ENCODE measurements at regions not wholly inside any gene's neighbourhood (a gene's known extent, or its start where the extent isn't known, plus 50 kb on each side); places are given as distances from the start of the nearest gene placed in this dataset.

- Histone ChIP-seq H3K27ac (ENCODE audit: low read depth, low read length) (no peak overlapping the region), H3K9ac (ENCODE audit: low read depth, low read length) (no peak overlapping the region), H3K36me3 (ENCODE audit: control insufficient read depth, insufficient read depth, low read length) (no peaks in the 10 kb centered on the region), H3K4me1 (ENCODE audit: control insufficient read depth, insufficient read depth, low read length) (no peaks in the 10 kb centered on the region), H3K9me3 (ENCODE audit: control insufficient read depth, insufficient read depth, low read length) (no peaks in the 10 kb centered on the region), H3K27me3 (ENCODE audit: control insufficient read depth, insufficient read depth, low read length) (no peaks in the 10 kb centered on the region), H3K4me3 (ENCODE audit: low read depth, low read length) (no peak overlapping the region)
These were observed 283.2 kb downstream of the KCNS3 start for GRCh38 chr2:18161681-18162080.

- Histone ChIP-seq H3K36me3 (ENCODE audit: control insufficient read depth, insufficient read depth, low read length) (no peaks in the 10 kb centered on the region), H3K4me3 (ENCODE audit: low read depth, low read length) (no peak overlapping the region), H3K9ac (ENCODE audit: low read depth, low read length) (no peak overlapping the region)
These were observed 281.4 kb downstream of the KCNS3 start for GRCh38 chr2:18159896-18160295.

DNA sequence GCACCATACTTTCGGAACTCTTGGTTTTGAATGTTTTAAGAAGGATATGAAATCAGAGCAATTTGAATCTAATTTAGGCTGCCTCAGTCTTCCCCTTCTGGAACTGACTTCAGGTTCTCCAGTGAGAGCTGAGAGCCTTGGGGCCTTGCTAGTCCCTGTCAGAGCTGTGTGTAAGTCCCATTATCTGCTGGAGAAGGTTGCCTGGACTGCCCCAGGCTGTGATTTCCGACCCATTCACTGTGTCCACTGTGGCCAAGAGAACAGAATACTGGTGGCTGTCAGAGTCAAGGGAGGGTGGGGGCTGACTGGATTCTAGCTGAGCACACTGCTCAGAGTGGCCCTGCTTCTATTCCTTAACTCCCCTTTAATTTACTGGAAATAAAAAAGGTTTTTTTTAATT, 278.0 kb downstream of the KCNS3 start:
- no peak overlapping the region for H3K27ac ChIP-seq (ENCODE audit: low read depth, low read length)
- no peak overlapping the region for H3K9ac ChIP-seq (ENCODE audit: low read depth, low read length)
- no peaks in the 10 kb centered on the region for H3K9me3 ChIP-seq (ENCODE audit: control insufficient read depth, insufficient read depth, low read length)
- H3K4me3 ChIP-seq (ENCODE audit: low read depth, low read length), result no peak overlapping the region
- no peaks in the 10 kb centered on the region for H3K4me1 ChIP-seq (ENCODE audit: control insufficient read depth, insufficient read depth, low read length)
- no peaks in the 10 kb centered on the region for H3K36me3 ChIP-seq (ENCODE audit: control insufficient read depth, insufficient read depth, low read length)
- H3K27me3 ChIP-seq (ENCODE audit: control insufficient read depth, insufficient read depth, low read length), result no peaks in the 10 kb centered on the region

More at GRCh38 chr2:18159896-18160295, 281.4 kb downstream of the KCNS3 start:
- H3K9me3 ChIP-seq (ENCODE audit: control insufficient read depth, insufficient read depth, low read length), result no peaks in the 10 kb centered on the region
- H3K27ac ChIP-seq (ENCODE audit: low read depth, low read length), result no peak overlapping the region
- no peaks in the 10 kb centered on the region for H3K27me3 ChIP-seq (ENCODE audit: control insufficient read depth, insufficient read depth, low read length)
- H3K4me1 ChIP-seq (ENCODE audit: control insufficient read depth, insufficient read depth, low read length), result no peaks in the 10 kb centered on the region

- H3K9me3 ChIP-seq (ENCODE audit: control insufficient read depth, insufficient read depth, low read length), result no peaks in the 10 kb centered on the region
- no peaks in the 10 kb centered on the region for H3K27me3 ChIP-seq (ENCODE audit: control insufficient read depth, insufficient read depth, low read length)
- no peak overlapping the region for H3K4me3 ChIP-seq (ENCODE audit: low read depth, low read length)
- no peaks in the 10 kb centered on the region for H3K36me3 ChIP-seq (ENCODE audit: control insufficient read depth, insufficient read depth, low read length)
- H3K9ac ChIP-seq (ENCODE audit: low read depth, low read length), result no peak overlapping the region
- no peaks in the 10 kb centered on the region for H3K4me1 ChIP-seq (ENCODE audit: control insufficient read depth, insufficient read depth, low read length)
- no peak overlapping the region for H3K27ac ChIP-seq (ENCODE audit: low read depth, low read length)
These were observed 277.5 kb downstream of the KCNS3 start for GRCh38 chr2:18156002-18156401.

- Histone ChIP-seq H3K27me3 (ENCODE audit: control insufficient read depth, insufficient read depth, low read length) (no peaks in the 10 kb centered on the region), H3K36me3 (ENCODE audit: control insufficient read depth, insufficient read depth, low read length) (no peaks in the 10 kb centered on the region), H3K9ac (ENCODE audit: low read depth, low read length) (no peak overlapping the region), H3K4me1 (ENCODE audit: control insufficient read depth, insufficient read depth, low read length) (no peaks in the 10 kb centered on the region), H3K27ac (ENCODE audit: low read depth, low read length) (no peak overlapping the region), H3K9me3 (ENCODE audit: control insufficient read depth, insufficient read depth, low read length) (no peaks in the 10 kb centered on the region), H3K4me3 (ENCODE audit: low read depth, low read length) (no peak overlapping the region)
These were observed 276.3 kb downstream of the KCNS3 start for GRCh38 chr2:18154812-18155211.

GRCh38 chr2:18154259-18154658, 275.8 kb downstream of the KCNS3 start:
- Histone ChIP-seq H3K4me1 (ENCODE audit: control insufficient read depth, insufficient read depth, low read length) (no peaks in the 10 kb centered on the region), H3K36me3 (ENCODE audit: control insufficient read depth, insufficient read depth, low read length) (no peaks in the 10 kb centered on the region), H3K4me3 (ENCODE audit: low read depth, low read length) (no peak overlapping the region), H3K27ac (ENCODE audit: low read depth, low read length) (no peak overlapping the region), H3K9me3 (ENCODE audit: control insufficient read depth, insufficient read depth, low read length) (no peaks in the 10 kb centered on the region), H3K27me3 (ENCODE audit: control insufficient read depth, insufficient read depth, low read length) (no peaks in the 10 kb centered on the region), H3K9ac (ENCODE audit: low read depth, low read length) (no peak overlapping the region)

DNA sequence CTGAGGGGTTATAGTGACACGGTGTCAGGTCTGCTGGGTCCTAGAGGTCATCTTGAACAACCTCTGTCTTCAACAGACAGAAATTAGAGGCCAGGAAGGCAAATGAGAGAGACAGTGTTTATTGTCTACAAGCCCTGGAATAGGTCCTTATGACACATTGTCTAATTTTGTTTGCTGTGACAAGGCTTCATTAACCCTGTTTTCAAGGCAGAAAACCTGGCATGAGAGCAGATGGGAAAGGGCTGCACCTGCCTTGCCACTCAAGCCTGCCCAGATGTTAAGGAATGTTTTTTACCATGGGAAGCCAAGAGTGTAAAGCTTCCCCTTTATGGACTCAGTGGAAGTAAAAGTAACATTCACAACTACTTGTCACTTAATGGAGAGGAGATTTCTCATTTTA, 275.3 kb downstream of the KCNS3 start:
- Histone ChIP-seq H3K36me3 (ENCODE audit: control insufficient read depth, insufficient read depth, low read length) (no peaks in the 10 kb centered on the region), H3K4me1 (ENCODE audit: control insufficient read depth, insufficient read depth, low read length) (no peaks in the 10 kb centered on the region), H3K9ac (ENCODE audit: low read depth, low read length) (no peak overlapping the region), H3K27ac (ENCODE audit: low read depth, low read length) (no peak overlapping the region), H3K27me3 (ENCODE audit: control insufficient read depth, insufficient read depth, low read length) (no peaks in the 10 kb centered on the region), H3K9me3 (ENCODE audit: control insufficient read depth, insufficient read depth, low read length) (no peaks in the 10 kb centered on the region), H3K4me3 (ENCODE audit: low read depth, low read length) (no peak overlapping the region)

GRCh38 chr2:18151237-18151636, 272.8 kb downstream of the KCNS3 start:
- no peak overlapping the region for H3K4me3 ChIP-seq (ENCODE audit: low read depth, low read length)
- no peaks in the 10 kb centered on the region for H3K4me1 ChIP-seq (ENCODE audit: control insufficient read depth, insufficient read depth, low read length)
- no peak overlapping the region for H3K27ac ChIP-seq (ENCODE audit: low read depth, low read length)
- no peaks in the 10 kb centered on the region for H3K9me3 ChIP-seq (ENCODE audit: control insufficient read depth, insufficient read depth, low read length)
- H3K27me3 ChIP-seq (ENCODE audit: control insufficient read depth, insufficient read depth, low read length), result no peaks in the 10 kb centered on the region
- H3K9ac ChIP-seq (ENCODE audit: low read depth, low read length), result no peak overlapping the region
- H3K36me3 ChIP-seq (ENCODE audit: control insufficient read depth, insufficient read depth, low read length), result no peaks in the 10 kb centered on the region

DNA sequence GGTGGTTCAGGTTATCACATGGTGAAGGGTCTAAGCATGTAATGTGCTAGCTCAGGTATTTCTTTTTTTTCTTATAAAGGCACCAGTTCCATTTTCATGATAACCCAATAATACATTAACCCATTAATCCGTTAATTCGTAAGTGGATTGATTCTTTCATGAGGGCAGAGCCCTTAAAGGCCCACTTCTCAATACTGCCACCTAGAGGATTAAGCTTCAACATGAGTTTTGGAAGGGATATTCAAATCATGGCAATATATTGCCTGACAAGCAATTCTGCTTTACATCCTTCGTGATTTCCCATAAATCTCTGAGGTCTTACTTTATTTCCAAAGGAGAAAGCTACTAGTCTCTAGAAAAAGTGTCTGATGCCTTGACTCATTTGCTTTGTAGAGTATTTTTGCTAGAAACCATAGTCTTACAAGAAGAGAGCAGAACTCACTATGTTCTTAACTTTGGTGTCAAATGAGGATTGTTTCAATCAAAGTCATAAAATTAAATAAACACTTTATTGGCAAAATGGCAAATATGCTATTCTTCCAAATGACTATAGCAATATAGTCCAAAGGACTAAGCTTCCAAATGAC, 271.3 kb downstream of the KCNS3 start:
- H3K4me3 ChIP-seq (ENCODE audit: low read depth, low read length), result no peak overlapping the region
- no peaks in the 10 kb centered on the region for H3K4me1 ChIP-seq (ENCODE audit: control insufficient read depth, insufficient read depth, low read length)
- no peaks in the 10 kb centered on the region for H3K9me3 ChIP-seq (ENCODE audit: control insufficient read depth, insufficient read depth, low read length)
- H3K27ac ChIP-seq (ENCODE audit: low read depth, low read length), result no peak overlapping the region
- no peaks in the 10 kb centered on the region for H3K27me3 ChIP-seq (ENCODE audit: control insufficient read depth, insufficient read depth, low read length)
- H3K36me3 ChIP-seq (ENCODE audit: control insufficient read depth, insufficient read depth, low read length), result no peaks in the 10 kb centered on the region
- H3K9ac ChIP-seq (ENCODE audit: low read depth, low read length), result no peak overlapping the region

- no peak overlapping the region for H3K4me3 ChIP-seq (ENCODE audit: low read depth, low read length)
- no peaks in the 10 kb centered on the region for H3K27me3 ChIP-seq (ENCODE audit: control insufficient read depth, insufficient read depth, low read length)
- H3K4me1 ChIP-seq (ENCODE audit: control insufficient read depth, insufficient read depth, low read length), result no peaks in the 10 kb centered on the region
- no peaks in the 10 kb centered on the region for H3K36me3 ChIP-seq (ENCODE audit: control insufficient read depth, insufficient read depth, low read length)
- H3K9ac ChIP-seq (ENCODE audit: low read depth, low read length), result no peak overlapping the region
- H3K9me3 ChIP-seq (ENCODE audit: control insufficient read depth, insufficient read depth, low read length), result no peaks in the 10 kb centered on the region
- no peak overlapping the region for H3K27ac ChIP-seq (ENCODE audit: low read depth, low read length)
These were observed 258.5 kb downstream of the KCNS3 start for GRCh38 chr2:18136881-18137475.

DNA sequence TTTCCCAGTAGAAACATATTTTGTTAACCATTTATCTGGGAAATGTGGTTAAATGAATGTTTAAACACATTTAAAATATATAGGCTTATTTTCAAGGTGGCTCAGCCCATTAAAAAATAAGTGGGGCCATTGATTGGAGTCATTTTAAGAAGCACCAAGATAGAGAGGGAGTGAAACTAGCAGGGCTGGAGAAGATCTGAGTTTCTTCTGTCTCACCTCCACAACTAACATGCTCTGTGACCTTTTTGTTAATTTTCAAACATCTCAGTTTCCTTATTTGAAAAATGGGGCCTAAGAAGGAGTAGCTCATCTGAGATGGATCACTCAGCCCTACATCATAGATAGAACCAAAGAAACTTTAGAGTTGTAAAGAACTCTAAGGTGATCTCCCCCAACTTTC, 254.8 kb downstream of the KCNS3 start:
- Histone ChIP-seq H3K27me3 (ENCODE audit: control insufficient read depth, insufficient read depth, low read length) (no peaks in the 10 kb centered on the region), H3K4me3 (ENCODE audit: low read depth, low read length) (no peak overlapping the region), H3K9me3 (ENCODE audit: control insufficient read depth, insufficient read depth, low read length) (no peaks in the 10 kb centered on the region), H3K27ac (ENCODE audit: low read depth, low read length) (no peak overlapping the region), H3K4me1 (ENCODE audit: control insufficient read depth, insufficient read depth, low read length) (no peaks in the 10 kb centered on the region), H3K9ac (ENCODE audit: low read depth, low read length) (no peak overlapping the region), H3K36me3 (ENCODE audit: control insufficient read depth, insufficient read depth, low read length) (no peaks in the 10 kb centered on the region)

Measured in HUES48 (cell line).